ENCODE measurements at regions not wholly inside any gene's neighbourhood (a gene's known extent, or its start where the extent isn't known, plus 50 kb on each side); places are given as distances from the start of the nearest gene placed in this dataset.

- Histone ChIP-seq H3K36me3 (no peaks in the 10 kb centered on the region), H3K4me3 (no peak overlapping the region), H3K27me3 (replicated peaks in 1 of 7) (no peaks in the 10 kb centered on the region), H3K4me1 (no peaks in the 10 kb centered on the region), H3K9me3 (no peaks in the 10 kb centered on the region), H3K27ac (no peak overlapping the region)
- DNase-seq, result no peak
- intact Hi-C loops (cut with DNase I; ENCODE audit: low total_unique reads), result no loop called here
- TF ChIP-seq POLR2AphosphoS5 (IDR thresholded peaks at IDR 0.05), result no peak
- TF ChIP-seq CTCF (IDR thresholded peaks at IDR 0.05 in 8 of 11, conservative IDR thresholded peaks at IDR 0.05 in 3 of 11), result no peak
- no peak for TF ChIP-seq POLR2A (IDR thresholded peaks at IDR 0.05)
- 89 to 92% (median 90%) methylated on average over 3 of the region's 3 CpGs for WGBS, 5 donors
Observed at GRCh38 chr18:32529722-32530420, 59.2 kb upstream of the GAREM1 start.

- Histone ChIP-seq H3K9me3 (no peaks in the 10 kb centered on the region), H3K27ac (no peak overlapping the region), H3K4me3 (no peak overlapping the region), H3K27me3 (replicated peaks in 1 of 7) (no peaks in the 10 kb centered on the region), H3K4me1 (no peaks in the 10 kb centered on the region), H3K36me3 (no peaks in the 10 kb centered on the region)
- TF ChIP-seq CTCF (IDR thresholded peaks at IDR 0.05 in 8 of 11, conservative IDR thresholded peaks at IDR 0.05 in 3 of 11) (no peak), POLR2AphosphoS5 (IDR thresholded peaks at IDR 0.05) (no peak), POLR2A (IDR thresholded peaks at IDR 0.05) (no peak)
- intact Hi-C loops (cut with DNase I; ENCODE audit: low total_unique reads), result no loop called here
- 78 to 88% (median 83%) methylated on average over 4 of the region's 4 CpGs for WGBS, 5 donors
- DNase-seq, result no peak
Observed at GRCh38 chr18:32520771-32521170, 50.1 kb upstream of the GAREM1 start.

All from spleen (tissue), 11 donors.